ENCODE measurements at regions not wholly inside any gene's neighbourhood (a gene's known extent, or its start where the extent isn't known, plus 50 kb on each side); places are given as distances from the start of the nearest gene placed in this dataset.

GRCh38 chr18:72119082-72119481 is 425.1 kb downstream of the CBLN2 start:
- Histone ChIP-seq H3K9me3 (no peaks in the 10 kb centered on the region), H3K27ac (no peak overlapping the region), H3K36me3 (no peaks in the 10 kb centered on the region), H3K27me3 (no peaks in the 10 kb centered on the region), H3K4me3 (no peak overlapping the region), H3K4me1 (no peaks in the 10 kb centered on the region)
- TF ChIP-seq POLR2A (IDR thresholded peaks at IDR 0.05) (no peak), EP300 (IDR thresholded peaks at IDR 0.05) (no peak), POLR2AphosphoS5 (IDR thresholded peaks at IDR 0.05) (no peak)
- TF ChIP-seq, protein P1, sequence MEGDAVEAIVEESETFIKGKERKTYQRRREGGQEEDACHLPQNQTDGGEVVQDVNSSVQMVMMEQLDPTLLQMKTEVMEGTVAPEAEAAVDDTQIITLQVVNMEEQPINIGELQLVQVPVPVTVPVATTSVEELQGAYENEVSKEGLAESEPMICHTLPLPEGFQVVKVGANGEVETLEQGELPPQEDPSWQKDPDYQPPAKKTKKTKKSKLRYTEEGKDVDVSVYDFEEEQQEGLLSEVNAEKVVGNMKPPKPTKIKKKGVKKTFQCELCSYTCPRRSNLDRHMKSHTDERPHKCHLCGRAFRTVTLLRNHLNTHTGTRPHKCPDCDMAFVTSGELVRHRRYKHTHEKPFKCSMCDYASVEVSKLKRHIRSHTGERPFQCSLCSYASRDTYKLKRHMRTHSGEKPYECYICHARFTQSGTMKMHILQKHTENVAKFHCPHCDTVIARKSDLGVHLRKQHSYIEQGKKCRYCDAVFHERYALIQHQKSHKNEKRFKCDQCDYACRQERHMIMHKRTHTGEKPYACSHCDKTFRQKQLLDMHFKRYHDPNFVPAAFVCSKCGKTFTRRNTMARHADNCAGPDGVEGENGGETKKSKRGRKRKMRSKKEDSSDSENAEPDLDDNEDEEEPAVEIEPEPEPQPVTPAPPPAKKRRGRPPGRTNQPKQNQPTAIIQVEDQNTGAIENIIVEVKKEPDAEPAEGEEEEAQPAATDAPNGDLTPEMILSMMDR (IDR thresholded peaks at IDR 0.05) = no peak
- DNase-seq (ENCODE audit: low spot score in 2 of 2) = no peak
- 80% methylated on average over 7 of the region's 7 CpGs for WGBS

GRCh38 chr18:72114801-72115594 is 429.1 kb downstream of the CBLN2 start:
- TF ChIP-seq POLR2AphosphoS5 (IDR thresholded peaks at IDR 0.05) (no peak), POLR2A (IDR thresholded peaks at IDR 0.05) (no peak), EP300 (IDR thresholded peaks at IDR 0.05) (no peak)
- TF ChIP-seq, protein P1 (IDR thresholded peaks at IDR 0.05) = no peak
- Histone ChIP-seq H3K36me3 (no peaks in the 10 kb centered on the region), H3K4me1 (no peaks in the 10 kb centered on the region), H3K4me3 (no peak overlapping the region), H3K27me3 (no peaks in the 10 kb centered on the region), H3K9me3 (no peaks in the 10 kb centered on the region), H3K27ac (no peak overlapping the region)
- 68% methylated on average over 4 of the region's 4 CpGs for WGBS
- DNase-seq (ENCODE audit: low spot score in 2 of 2) = no peak

- WGBS = 18% methylated on average over 9 of the region's 9 CpGs
Observed at GRCh38 chr18:72107647-72108383, 436.3 kb downstream of the CBLN2 start.

DNA sequence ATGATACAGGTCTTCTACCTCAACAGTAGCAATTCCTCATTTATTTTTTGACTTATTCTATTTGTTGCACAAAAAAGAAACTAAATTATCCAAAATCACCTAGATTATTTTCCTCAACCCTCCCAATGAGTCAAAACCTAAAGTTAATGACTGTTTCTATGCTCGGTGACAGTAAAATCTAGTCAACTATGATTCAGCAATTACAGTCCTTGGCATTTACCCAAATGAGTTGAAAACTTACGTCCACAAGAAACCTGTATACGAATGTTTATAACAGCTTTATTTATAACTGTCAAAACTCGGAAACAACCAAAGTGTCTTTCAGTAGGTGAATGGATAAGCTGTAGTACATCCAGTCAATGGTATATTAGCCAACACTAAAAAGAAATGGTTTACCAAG is 439.3 kb downstream of the CBLN2 start:
- no peak for DNase-seq (ENCODE audit: low spot score in 2 of 2)
- Histone ChIP-seq H3K4me3 (no peak overlapping the region), H3K36me3 (no peaks in the 10 kb centered on the region), H3K27me3 (no peaks in the 10 kb centered on the region), H3K4me1 (no peaks in the 10 kb centered on the region), H3K27ac (no peak overlapping the region), H3K9me3 (no peaks in the 10 kb centered on the region)
- 62% methylated on average over 4 of the region's 4 CpGs for WGBS
- TF ChIP-seq EP300 (IDR thresholded peaks at IDR 0.05) = no peak
- TF ChIP-seq, protein P1 (IDR thresholded peaks at IDR 0.05) = no peak
- TF ChIP-seq POLR2AphosphoS5 (IDR thresholded peaks at IDR 0.05) = no peak
- no peak for TF ChIP-seq POLR2A (IDR thresholded peaks at IDR 0.05)

More at GRCh38 chr18:72107647-72108383, 436.3 kb downstream of the CBLN2 start:
- DNase-seq (ENCODE audit: low spot score in 2 of 2) = no peak
- H3K27me3 ChIP-seq = no peaks in the 10 kb centered on the region
- no peak overlapping the region for H3K27ac ChIP-seq
- H3K4me1 ChIP-seq = no peaks in the 10 kb centered on the region
- H3K36me3 ChIP-seq = no peaks in the 10 kb centered on the region
- no peaks in the 10 kb centered on the region for H3K9me3 ChIP-seq
- TF ChIP-seq EP300 (IDR thresholded peaks at IDR 0.05) = no peak
- TF ChIP-seq, protein P1 (IDR thresholded peaks at IDR 0.05) = no peak
- TF ChIP-seq POLR2A (IDR thresholded peaks at IDR 0.05) = no peak
- no peak for TF ChIP-seq POLR2AphosphoS5 (IDR thresholded peaks at IDR 0.05)
- H3K4me3 ChIP-seq = no peak overlapping the region

GRCh38 chr18:72102412-72102811 is 441.7 kb downstream of the CBLN2 start:
- H3K36me3 ChIP-seq = no peaks in the 10 kb centered on the region
- H3K9me3 ChIP-seq = no peaks in the 10 kb centered on the region
- H3K27me3 ChIP-seq = no peaks in the 10 kb centered on the region
- TF ChIP-seq, protein P1 (IDR thresholded peaks at IDR 0.05) = no peak
- TF ChIP-seq POLR2AphosphoS5 (IDR thresholded peaks at IDR 0.05) (no peak), POLR2A (IDR thresholded peaks at IDR 0.05) (no peak), EP300 (IDR thresholded peaks at IDR 0.05) (no peak)
- DNase-seq (ENCODE audit: low spot score in 2 of 2) = no peak
- no peaks in the 10 kb centered on the region for H3K4me1 ChIP-seq
- WGBS = 100% methylated on average over 1 of the region's 2 CpGs
- no peak overlapping the region for H3K27ac ChIP-seq
- H3K4me3 ChIP-seq = no peak overlapping the region

All from suprapubic skin (tissue), 4 donors.